IMR-90 (cell line): ENCODE measurements at regions not wholly inside any gene's neighbourhood (a gene's known extent, or its start where the extent isn't known, plus 50 kb on each side); places are given as distances from the start of the nearest gene placed in this dataset.

Experiments
- CTCF ChIP-seq: conservative IDR thresholded peaks from 2 replicates; pipeline ENCODE4 v1.5.1; 2012; ENCODE audit warnings: mild to moderate bottlenecking, low read depth, low read length, improper control_type of control experiment
- POLR2A ChIP-seq: IDR thresholded peaks from 2 replicates; pipeline ENCODE4 v1.6.1; 2012; ENCODE audit warnings: mild to moderate bottlenecking, low read depth, low read length
- RAD21 ChIP-seq: IDR thresholded peaks from 2 replicates; pipeline ENCODE4 v1.6.1; 2012; ENCODE audit warnings: low read length, improper control_type of control experiment

GRCh38 chr2:181785691-181786344 lies 105.5 kb upstream of the NEUROD1 start:
- TF ChIP-seq CTCF (no peak), POLR2A (no peak), RAD21 (no peak)
